C4-2B (cell line): ENCODE measurements at regions not wholly inside any gene's neighbourhood (a gene's known extent, or its start where the extent isn't known, plus 50 kb on each side); places are given as distances from the start of the nearest gene placed in this dataset.

Source experiments
- ZFX ChIP-seq: fragments of 450-650 bp; IDR thresholded peaks from 2 replicates; pipeline ENCODE4 v1.6.1; 2017
- TF ChIP-seq, protein P1 (sequence below): fragments of 450-650 bp; conservative IDR thresholded peaks from 2 replicates; pipeline ENCODE4 v1.5.1; 2017; ENCODE audit warnings: mild to moderate bottlenecking

DNA sequence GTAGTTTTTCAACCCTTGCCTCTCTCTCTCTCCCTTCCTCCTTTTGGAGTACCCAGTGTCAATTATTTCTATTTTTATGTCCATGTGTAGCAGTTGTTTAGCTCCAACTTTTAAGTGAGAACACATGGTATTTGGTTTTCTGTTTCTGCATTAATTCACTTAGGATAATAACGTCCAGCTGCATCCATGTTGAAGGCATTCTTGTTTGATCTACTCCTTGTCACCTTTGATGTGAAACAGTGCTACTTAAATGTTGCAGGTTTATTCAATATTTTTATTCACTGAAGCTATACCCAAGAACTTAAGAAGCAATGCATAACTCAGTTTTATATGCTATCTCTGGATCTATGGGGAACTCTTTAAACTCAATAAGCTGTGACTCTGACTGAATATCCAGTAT is 465.2 kb upstream of the ADGRB3 start:
- TF ChIP-seq, protein P1, sequence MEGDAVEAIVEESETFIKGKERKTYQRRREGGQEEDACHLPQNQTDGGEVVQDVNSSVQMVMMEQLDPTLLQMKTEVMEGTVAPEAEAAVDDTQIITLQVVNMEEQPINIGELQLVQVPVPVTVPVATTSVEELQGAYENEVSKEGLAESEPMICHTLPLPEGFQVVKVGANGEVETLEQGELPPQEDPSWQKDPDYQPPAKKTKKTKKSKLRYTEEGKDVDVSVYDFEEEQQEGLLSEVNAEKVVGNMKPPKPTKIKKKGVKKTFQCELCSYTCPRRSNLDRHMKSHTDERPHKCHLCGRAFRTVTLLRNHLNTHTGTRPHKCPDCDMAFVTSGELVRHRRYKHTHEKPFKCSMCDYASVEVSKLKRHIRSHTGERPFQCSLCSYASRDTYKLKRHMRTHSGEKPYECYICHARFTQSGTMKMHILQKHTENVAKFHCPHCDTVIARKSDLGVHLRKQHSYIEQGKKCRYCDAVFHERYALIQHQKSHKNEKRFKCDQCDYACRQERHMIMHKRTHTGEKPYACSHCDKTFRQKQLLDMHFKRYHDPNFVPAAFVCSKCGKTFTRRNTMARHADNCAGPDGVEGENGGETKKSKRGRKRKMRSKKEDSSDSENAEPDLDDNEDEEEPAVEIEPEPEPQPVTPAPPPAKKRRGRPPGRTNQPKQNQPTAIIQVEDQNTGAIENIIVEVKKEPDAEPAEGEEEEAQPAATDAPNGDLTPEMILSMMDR: no peak
- no peak for TF ChIP-seq ZFX
